Hematopoietic multipotent progenitor cell treated with erythropoietin and hydrocortisone succinate and interleukin-3 and kit ligand, for 6 days (in vitro differentiated cells): ENCODE measurements at regions not wholly inside any gene's neighbourhood (a gene's known extent, or its start where the extent isn't known, plus 50 kb on each side); places are given as distances from the start of the nearest gene placed in this dataset.

ENCODE experiments used
- DNase-seq: peaks from one replicate; pipeline ENCODE4 v3.0.0-alpha.2; 2015

- DNase-seq = no peak
Observed at GRCh38 chr5:66503203-66503789, 92.9 kb upstream of the MAST4 start.

DNA sequence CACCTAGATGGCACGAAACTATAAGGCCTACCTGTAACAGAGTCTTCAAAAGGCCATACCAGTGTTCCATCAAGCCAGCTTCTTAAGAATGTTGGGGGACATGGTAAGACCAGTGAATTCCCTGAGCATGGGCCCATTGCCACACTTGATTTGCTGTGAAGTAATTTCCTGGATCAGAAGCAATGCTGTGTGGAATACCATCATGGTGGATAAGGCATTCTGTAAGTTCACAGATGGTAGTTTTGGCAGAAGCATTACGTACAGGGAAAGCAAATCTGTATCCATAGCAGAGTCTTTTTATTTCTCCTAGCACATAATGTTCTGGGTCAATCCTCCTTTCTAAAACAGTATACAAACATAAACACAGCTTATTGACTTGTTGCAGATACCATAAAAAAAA lies 89.1 kb upstream of the MAST4 start:
- DNase-seq = no peak

DNA sequence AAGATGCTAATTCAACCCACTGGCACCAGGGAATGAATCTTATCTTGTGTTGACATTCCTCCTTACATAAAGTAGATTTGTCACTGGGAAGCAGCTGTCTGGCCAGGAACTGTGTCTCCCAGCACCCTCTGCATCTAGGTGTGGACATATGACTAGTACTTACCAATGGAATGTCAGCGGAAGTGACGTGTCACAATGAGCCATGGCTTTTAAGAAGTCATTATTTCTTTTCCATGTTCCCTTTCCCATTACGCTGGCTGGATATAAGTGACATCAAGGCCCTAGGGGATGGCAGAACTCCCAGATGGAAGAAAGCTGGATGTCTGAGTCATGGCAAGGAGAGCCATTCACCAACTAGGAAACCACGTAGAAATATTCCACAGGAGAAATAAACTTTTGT lies 84.7 kb upstream of the MAST4 start:
- DNase-seq = no peak

DNA sequence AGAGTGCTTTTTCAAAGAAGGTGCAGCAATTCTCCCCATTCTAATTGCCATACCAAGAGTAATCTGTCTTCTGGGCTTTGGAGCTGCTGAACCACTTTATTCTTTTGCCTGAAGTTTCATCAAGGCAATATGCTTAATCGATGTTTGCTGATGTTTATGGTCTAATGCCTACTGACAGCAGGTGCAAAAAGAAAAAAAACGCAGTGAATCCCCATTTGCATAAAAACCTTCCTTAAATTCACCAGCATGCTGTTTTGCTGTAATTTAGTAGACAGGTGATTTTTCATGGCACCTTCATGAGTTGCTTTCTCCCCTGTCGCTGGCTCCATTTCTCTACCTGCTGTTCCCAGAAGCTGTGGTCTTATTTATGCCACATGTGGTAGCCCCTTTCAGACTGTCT lies 83.1 kb upstream of the MAST4 start:
- DNase-seq = no peak

- no peak for DNase-seq
Observed at GRCh38 chr5:66515209-66515608, 81.0 kb upstream of the MAST4 start.

GRCh38 chr5:66516550-66516949 lies 79.6 kb upstream of the MAST4 start:
- no peak for DNase-seq

GRCh38 chr5:66517351-66517750 lies 78.8 kb upstream of the MAST4 start:
- no peak for DNase-seq

GRCh38 chr5:66518052-66518451 lies 78.1 kb upstream of the MAST4 start:
- DNase-seq = no peak

DNA sequence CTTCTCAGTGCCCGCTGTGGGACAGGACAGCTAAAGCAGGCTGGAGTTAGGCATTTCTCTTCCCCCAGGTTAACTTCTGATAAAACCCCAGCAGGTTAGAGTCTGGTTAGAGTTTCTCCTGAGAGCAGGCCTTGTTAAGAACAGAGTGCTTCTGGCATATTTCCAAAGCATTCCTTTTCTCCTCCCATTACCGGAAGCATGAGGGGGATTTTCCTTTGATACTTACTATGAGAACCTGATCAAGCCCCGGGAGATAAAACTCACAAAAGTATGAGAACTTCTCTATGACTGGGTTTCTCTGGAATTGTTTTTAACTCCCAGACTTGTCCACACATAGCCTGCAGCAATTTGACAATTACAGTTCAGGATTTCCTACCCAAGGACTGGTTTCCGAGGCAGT lies 77.4 kb upstream of the MAST4 start:
- DNase-seq = no peak

DNA sequence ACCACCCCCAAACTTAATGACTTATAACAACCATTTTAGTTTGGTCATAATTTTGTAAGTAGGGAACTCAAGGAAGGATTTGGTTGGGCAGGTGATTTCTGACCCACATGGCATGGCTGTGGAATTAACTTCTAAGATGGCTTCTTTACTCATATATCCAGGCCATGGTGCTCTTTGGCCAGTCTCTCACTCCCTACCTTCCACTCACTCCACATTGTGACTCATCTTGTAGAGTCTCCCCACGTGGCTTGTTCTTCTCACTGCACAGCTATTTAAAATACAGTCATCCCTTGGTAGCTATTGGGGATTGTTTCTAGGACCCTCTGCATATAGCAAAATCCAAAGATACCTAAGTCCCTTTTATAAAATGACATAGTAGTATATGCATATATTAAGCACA lies 76.6 kb upstream of the MAST4 start:
- DNase-seq = no peak

DNA sequence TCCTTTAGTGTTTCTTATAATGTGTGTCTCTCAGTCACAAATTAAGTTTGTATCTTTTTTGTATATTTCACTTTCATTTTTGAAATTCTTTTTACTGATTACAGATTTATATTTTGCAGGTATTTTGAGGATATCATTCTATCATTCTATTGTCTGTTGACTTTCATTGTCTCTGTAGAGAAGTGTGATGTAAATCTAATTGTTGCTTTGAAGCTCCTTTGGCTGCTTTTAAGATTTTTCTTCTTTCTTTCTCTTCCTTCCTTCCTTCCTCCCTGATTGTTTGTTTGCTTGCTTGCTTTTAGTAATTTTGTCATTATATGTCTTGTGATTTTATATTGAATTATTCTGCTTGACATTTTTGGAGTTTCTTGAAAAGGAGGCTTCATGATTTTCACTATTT lies 75.3 kb upstream of the MAST4 start:
- DNase-seq = no peak

GRCh38 chr5:66527478-66528035 lies 68.6 kb upstream of the MAST4 start:
- DNase-seq = no peak

DNA sequence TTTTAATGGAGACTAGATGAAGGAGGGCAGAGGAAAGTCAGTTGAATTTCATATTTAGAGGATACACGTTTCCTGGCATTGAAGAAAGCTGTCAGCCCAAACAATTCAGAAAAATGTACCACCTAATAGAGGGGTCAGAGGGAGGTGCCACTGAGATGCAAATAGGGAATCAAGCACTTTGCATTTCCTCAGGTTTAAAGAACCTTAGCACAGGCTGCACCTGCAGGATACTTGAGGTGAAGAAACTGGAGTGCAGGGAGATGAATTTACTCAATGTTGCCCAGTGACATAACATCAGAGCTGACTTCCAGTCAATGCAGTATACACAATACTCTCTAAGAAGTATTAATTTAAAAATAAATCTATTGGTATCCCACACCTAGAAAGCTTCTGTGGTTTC lies 67.0 kb upstream of the MAST4 start:
- no peak for DNase-seq

DNA sequence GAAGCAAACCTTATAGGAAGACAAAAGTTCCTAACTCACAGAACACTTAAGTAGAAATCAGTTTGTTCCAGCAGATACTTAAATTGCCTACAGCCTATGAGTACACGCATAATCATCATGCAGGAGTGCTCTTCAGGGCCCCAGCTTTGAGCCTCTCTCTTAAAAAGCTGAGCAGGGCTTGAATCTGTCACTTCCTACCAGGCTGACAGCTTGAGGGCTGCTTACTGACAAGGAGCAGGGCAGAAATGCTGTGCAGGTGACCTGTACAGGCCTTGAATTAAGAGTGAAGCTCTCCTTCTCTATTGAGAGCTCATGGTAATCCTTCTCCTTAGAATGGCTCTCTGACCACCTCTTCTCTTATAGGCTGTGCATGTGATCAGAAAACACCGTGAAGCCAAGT lies 66.5 kb upstream of the MAST4 start:
- DNase-seq = no peak

DNA sequence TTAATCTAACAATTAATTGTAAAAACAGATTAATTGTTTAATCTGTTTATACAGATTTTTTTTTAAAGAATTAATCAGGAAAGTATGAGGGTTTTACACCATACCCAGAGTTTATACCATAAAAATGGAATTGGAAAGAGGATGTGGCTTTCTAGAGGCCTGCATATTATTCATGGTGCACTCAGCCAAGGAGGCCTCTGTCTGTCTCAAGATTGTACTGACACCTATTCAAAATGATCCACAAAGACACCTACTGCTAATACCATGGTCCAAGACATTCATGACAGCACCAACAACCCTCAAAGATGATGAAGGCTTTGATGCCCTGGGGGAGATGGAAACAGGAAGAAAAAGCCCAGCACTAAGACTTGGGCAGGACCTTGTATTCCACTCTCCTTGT lies 58.1 kb upstream of the MAST4 start:
- DNase-seq = no peak

DNA sequence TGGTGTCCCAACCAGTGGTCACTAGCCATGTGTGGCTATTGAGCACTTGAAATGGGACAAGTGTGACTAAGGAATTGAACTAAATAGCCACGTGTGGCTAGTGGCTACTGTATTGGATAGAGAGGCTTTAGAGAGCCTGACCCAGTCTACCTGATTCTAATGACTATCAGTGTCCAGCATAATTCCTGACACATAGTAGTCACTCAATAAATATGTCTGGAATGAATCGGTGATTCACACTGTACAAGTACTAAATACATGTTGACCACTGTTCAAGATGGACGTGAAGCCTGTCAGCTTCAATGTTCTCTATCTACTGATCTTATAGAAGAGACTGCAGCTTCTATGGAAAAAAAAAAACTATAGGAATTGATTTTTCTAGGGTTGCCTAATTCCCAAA lies 57.7 kb upstream of the MAST4 start:
- no peak for DNase-seq

- DNase-seq = no peak
Observed at GRCh38 chr5:66540078-66540477, 56.1 kb upstream of the MAST4 start.

GRCh38 chr5:66542711-66543110 lies 53.5 kb upstream of the MAST4 start:
- DNase-seq = no peak
